NCI-H69 (cell line): ENCODE measurements at regions not wholly inside any gene's neighbourhood (a gene's known extent, or its start where the extent isn't known, plus 50 kb on each side); places are given as distances from the start of the nearest gene placed in this dataset.
"Not testable (repeated sequence)": the region's sequence is repeated elsewhere in the genome, so short reads cannot be mapped to it uniquely, and the experiment has no call there.

Experiments used
- DNase-seq: peaks from one replicate; lab custom pipeline; 2025; lab: John Stamatoyannopoulos, UW

GRCh38 chr2:51335087-51336058 lies 303.4 kb upstream of the NRXN1 start:
- peak; percentile 11 for DNase-seq

- no peak for DNase-seq
Measured at GRCh38 chr2:51329512-51329911, 297.6 kb upstream of the NRXN1 start.

GRCh38 chr2:51324051-51324450 lies 292.1 kb upstream of the NRXN1 start:
- DNase-seq: peak; percentile 45

- no peak for DNase-seq
Measured at GRCh38 chr2:51322613-51323012, 290.7 kb upstream of the NRXN1 start.

- no peak for DNase-seq
Measured at GRCh38 chr2:51304311-51304710, 272.4 kb upstream of the NRXN1 start.

- no peak for DNase-seq
Measured at GRCh38 chr2:51301381-51301780, 269.4 kb upstream of the NRXN1 start.

- DNase-seq: no peak
Measured at GRCh38 chr2:51299370-51299769, 267.4 kb upstream of the NRXN1 start.

- DNase-seq: peak; percentile 2
Measured at GRCh38 chr2:51297488-51297887, 265.6 kb upstream of the NRXN1 start.

GRCh38 chr2:51293566-51294200 lies 261.8 kb upstream of the NRXN1 start:
- peak; percentile 16 for DNase-seq

GRCh38 chr2:51291762-51292551 lies 260.0 kb upstream of the NRXN1 start:
- no peak for DNase-seq

GRCh38 chr2:51290725-51291124 lies 258.8 kb upstream of the NRXN1 start:
- no peak for DNase-seq

GRCh38 chr2:51289045-51289444 lies 257.1 kb upstream of the NRXN1 start:
- DNase-seq: no peak

GRCh38 chr2:51268191-51268590 lies 236.3 kb upstream of the NRXN1 start:
- no peak for DNase-seq

GRCh38 chr2:51265539-51265938 lies 233.6 kb upstream of the NRXN1 start:
- no peak for DNase-seq

- peak; percentile 4 for DNase-seq
Measured at GRCh38 chr2:51263951-51264350, 232.0 kb upstream of the NRXN1 start.

- not testable (repeated sequence) for DNase-seq
Measured at GRCh38 chr2:51263101-51263500, 231.2 kb upstream of the NRXN1 start.

GRCh38 chr2:51258301-51258700 lies 226.4 kb upstream of the NRXN1 start:
- DNase-seq: no peak

- DNase-seq: no peak
Measured at GRCh38 chr2:51256736-51257135, 224.8 kb upstream of the NRXN1 start.

GRCh38 chr2:51251356-51251755 lies 219.4 kb upstream of the NRXN1 start:
- no peak for DNase-seq

GRCh38 chr2:51247252-51247805 lies 215.4 kb upstream of the NRXN1 start:
- peak; percentile 8 for DNase-seq

- peak; percentile 5 for DNase-seq
Measured at GRCh38 chr2:51243892-51244535, 212.1 kb upstream of the NRXN1 start.
